GM18873 (cell line): ENCODE measurements at regions not wholly inside any gene's neighbourhood (a gene's known extent, or its start where the extent isn't known, plus 50 kb on each side); places are given as distances from the start of the nearest gene placed in this dataset.
"Not testable (repeated sequence)": the region's sequence is repeated elsewhere in the genome, so short reads cannot be mapped to it uniquely, and the experiment has no call there.

ENCODE experiments used
- ATAC-seq: cut with Tn5 transposase; IDR thresholded peaks from one replicate; pipeline ENCODE4 v1.9.1; 2021; ENCODE audit warnings: mild to moderate bottlenecking, moderate library complexity, moderate number of reproducible peaks; ENCODE audit not compliant: unreplicated experiment, low FRiP score

- not testable (repeated sequence) for ATAC-seq
Observed at GRCh38 chr12:83556040-83556439, 869.3 kb downstream of the TMTC2 start.

- ATAC-seq: no peak
Observed at GRCh38 chr12:83541446-83541845, 854.7 kb downstream of the TMTC2 start.

GRCh38 chr12:83538361-83538965 lies 851.8 kb downstream of the TMTC2 start:
- no peak for ATAC-seq

DNA sequence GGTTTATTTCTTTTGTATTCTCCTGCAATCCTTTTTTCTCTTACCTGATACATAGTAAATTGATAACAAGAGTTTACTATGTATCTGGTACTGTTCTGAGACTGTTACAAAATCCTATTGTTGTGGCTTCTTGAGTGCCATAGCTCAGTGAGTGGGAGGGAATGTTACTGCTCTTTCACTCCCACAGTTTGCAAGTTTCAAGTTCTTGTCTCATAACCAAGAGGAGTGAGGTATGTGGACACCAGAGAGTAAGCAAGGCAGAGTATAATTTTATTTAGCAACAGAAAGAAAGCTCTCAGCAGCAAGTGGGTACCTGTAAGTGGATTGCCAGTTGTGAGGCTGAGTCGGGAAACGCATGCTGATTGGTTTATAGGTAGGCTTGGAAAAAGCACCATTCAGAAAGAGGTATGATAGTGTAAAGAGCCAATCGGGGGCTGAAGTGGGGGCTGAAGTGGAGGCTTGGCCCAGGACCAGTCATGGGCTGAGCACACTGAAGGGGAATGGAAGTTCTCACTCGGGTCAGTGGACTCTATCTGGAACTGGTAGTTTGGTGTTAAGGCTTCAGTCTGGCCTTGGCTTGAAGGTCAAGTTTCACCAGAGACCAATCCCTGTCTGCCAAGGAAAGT lies 850.8 kb downstream of the TMTC2 start:
- no peak for ATAC-seq

DNA sequence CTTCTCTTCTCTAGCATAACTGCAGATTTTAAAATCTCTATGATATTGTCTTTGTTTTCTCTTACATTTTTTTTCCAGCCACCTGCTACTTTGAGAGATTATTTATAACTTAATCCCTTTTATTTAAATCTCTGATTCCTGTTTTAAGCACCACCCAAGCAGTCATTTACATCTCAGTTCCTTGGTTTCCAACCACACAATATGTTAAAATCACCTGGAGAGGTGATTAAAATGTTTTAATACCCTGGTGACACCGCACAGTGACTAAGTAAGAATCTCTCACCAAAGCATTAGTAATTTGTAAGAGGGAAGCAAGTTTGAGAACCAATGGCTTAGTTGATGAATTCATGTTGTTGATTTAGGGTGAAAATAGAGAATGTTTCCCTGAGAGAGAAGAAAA lies 849.8 kb downstream of the TMTC2 start:
- ATAC-seq: no peak

GRCh38 chr12:83528571-83528970 lies 841.9 kb downstream of the TMTC2 start:
- no peak for ATAC-seq

- no peak for ATAC-seq
Observed at GRCh38 chr12:83527810-83528209, 841.1 kb downstream of the TMTC2 start.

GRCh38 chr12:83515306-83516026 lies 828.8 kb downstream of the TMTC2 start:
- no peak for ATAC-seq

- ATAC-seq: no peak
Observed at GRCh38 chr12:83514372-83514771, 827.7 kb downstream of the TMTC2 start.

- no peak for ATAC-seq
Observed at GRCh38 chr12:83506841-83507240, 820.1 kb downstream of the TMTC2 start.

DNA sequence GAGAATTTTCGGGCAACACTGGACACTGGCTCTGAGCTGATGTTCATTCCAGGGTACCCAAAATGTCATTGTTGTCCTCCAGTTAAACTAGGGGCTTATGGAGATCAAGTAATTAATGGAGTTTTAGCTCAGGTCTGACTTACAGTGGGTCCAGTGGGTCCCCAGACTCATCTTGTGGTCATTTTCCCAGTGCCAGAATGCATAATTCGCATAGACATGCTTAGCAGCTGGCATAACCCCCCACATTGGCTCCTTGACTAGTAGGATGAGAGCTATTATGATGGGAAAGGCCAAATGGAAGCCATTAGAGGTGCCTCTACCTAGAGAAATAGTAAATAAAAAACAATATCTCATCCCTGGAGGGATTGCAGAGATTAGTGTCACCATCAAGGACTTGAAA lies 818.9 kb downstream of the TMTC2 start:
- no peak for ATAC-seq

- not testable (repeated sequence) for ATAC-seq
Observed at GRCh38 chr12:83499894-83500293, 813.2 kb downstream of the TMTC2 start.

DNA sequence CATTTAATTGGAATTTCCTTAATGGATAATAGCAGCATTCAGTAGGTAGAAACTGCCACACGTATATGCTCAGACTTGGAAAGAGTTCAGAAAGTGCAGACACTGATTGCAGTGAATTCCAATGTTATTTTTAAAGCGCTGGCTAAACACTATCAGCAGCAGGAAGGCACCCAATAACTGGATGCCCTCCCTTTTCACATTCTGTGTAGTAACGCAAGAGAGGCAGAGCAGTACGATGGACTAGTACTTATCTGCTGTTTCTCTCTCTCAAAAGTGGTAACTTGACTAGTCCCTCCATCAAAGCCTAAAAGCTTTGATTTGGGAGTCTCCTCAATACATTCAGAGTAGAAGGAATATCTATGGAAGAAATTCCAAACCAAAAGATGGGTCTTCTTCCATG lies 791.0 kb downstream of the TMTC2 start:
- no peak for ATAC-seq

GRCh38 chr12:83476695-83477690 lies 790.3 kb downstream of the TMTC2 start:
- no peak for ATAC-seq

DNA sequence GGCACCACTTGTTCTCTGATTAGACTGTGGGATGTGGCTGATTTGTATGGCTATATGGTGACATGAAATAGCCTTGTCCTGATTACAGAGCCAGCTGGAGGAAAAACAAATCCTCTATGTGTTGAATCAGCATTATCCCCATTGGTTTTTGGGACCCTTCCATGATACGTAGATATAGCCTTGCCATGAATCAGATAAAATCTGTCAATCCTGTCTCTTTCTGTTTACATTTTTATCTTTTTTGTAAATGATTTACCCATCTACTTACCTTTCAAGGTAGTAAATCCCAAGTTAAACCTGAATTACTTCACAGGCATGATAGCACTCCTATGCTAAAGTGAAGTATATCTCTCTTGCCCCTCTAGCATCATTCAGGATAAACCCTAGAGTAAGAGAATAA lies 789.3 kb downstream of the TMTC2 start:
- ATAC-seq: no peak

DNA sequence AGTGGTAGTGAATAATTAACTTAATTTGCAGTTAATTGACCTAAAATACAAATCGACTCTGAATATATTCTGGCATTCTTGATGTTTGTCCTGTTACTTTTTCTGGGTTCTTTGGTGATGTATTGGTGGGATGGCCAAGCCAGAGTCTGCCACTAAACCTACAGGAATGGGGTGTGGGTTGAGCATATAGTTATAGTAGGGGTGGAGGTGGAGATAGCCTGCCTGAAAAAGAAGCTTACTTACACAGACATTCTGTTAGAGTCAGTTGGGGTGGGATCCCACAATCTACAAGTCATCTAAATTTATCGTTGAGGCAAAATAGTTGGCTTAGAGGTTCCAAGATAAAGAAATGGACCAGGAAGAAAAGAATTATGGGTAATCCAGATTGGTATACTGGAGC lies 787.7 kb downstream of the TMTC2 start:
- no peak for ATAC-seq

DNA sequence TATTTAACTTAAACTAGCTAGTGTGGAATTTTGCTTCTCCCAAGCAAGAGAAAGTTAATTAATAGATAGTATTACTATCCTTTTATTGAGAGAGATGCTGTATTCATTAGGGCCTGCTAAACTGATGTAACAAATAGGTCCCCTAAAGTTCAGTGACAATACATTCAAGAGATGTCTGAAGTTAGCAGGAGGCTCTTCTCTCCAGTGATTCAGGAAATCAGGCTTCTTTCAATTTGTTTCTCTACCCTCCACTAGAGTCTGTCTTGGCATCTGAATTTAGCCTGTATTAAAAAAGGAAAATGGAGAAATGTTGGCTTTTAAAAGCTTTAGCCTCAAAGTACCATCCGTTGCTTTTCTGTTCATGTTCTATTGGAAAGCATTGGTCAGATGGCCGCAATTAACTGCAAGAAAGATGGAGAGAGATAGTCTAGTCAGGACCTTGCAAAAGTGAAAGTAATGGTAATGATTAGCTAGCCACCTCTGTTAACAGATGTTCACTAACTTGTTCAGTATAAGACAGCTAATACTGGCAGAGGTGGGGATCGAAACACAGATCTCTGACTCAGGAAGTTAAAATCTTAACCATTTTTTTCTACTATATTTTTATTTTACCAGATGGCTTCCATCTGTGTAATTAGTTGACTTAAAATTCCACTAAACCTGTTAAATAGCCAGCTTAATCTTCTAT lies 786.8 kb downstream of the TMTC2 start:
- peak; percentile 97 for ATAC-seq

- no peak for ATAC-seq
Observed at GRCh38 chr12:83472772-83473171, 786.1 kb downstream of the TMTC2 start.

DNA sequence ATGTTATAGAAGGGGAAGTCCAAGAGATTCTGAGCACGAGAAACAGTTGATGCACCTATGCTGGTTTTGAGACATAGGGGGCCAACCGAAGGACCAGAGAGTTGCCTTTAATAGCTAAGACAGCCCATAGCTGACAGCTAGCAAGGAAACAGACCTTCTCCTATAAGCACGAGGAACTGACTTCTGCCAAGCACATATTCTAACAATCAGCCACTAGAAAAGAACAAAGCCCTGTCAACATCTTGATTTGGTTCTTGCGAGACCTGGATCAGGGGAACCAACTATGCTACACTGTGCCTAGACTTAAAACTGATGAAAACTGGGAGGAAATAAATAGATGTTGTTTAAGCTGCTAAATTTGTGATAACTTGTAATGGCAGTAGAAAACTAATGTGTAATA lies 785.6 kb downstream of the TMTC2 start:
- ATAC-seq: no peak

DNA sequence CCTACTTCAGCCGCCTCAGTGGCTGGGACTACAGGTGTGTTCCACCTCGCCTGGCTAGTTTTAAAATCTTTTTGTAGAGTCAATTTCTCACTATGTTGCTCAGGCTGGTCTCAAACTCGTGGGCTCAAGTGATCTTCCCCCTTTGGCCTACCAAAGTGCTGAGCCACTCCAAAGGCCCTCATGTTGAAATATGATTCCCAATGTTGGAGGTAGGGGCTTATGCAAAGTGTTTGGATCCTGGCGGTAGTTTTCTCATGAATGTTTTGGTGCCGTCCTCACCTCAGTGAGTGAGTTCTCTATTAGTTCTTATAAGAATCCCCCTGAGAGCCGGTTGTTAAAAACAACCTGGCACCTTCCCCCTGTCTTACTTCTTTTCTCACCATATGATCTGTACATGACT lies 784.6 kb downstream of the TMTC2 start:
- no peak for ATAC-seq
